NCI-H2107 treated with DMSO at 0.1 percent for 48 hours (cell line): ENCODE measurements at regions not wholly inside any gene's neighbourhood (a gene's known extent, or its start where the extent isn't known, plus 50 kb on each side); places are given as distances from the start of the nearest gene placed in this dataset.
"Not testable (repeated sequence)": the region's sequence is repeated elsewhere in the genome, so short reads cannot be mapped to it uniquely, and the experiment has no call there.

ENCODE experiments used
- DNase-seq: peaks from one replicate; lab custom pipeline; 2025; ENCODE audit not compliant: unreplicated experiment; lab: John Stamatoyannopoulos, UW

DNA sequence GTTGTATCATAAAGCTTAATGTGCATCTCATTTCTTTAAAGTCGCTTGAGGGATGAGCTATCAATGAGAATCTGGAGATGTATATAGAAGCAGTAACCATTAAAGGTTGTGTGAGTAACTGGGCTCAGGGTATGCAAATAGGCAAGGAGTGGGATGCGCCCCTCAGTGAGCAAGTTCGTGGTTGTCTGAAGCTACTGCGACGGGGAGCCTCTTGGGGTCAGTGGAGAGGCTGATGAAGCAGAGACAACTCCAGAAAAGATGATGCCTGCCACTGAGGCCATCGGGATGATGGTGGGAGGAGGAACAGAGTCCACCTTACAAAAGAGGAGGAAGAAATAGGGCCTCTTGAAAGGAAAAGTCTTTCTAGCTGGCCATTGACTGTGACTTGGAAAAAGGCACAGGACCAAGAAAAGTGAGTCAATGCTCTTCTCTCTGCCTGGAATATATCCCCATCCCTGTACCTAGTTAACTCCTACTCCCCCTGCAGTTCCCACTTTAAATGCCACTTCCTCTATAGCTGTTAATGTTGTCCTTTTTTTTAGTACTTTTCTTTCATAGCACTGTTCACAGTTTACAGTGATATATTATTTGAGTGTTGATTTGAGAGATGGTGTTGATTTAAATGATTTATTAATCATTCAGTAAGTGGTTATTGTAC, 51.4 kb upstream of the LSM6 start:
- DNase-seq, result no peak

GRCh38 chr4:146123231-146123630, 52.3 kb upstream of the LSM6 start:
- DNase-seq, result no peak

- no peak for DNase-seq
Measured at GRCh38 chr4:146122398-146122797, 53.1 kb upstream of the LSM6 start.

- DNase-seq, result no peak
Measured at GRCh38 chr4:146121757-146122156, 53.8 kb upstream of the LSM6 start.

GRCh38 chr4:146119845-146120404, 55.6 kb upstream of the LSM6 start:
- no peak for DNase-seq

GRCh38 chr4:146114066-146114465, 61.5 kb upstream of the LSM6 start:
- no peak for DNase-seq

- DNase-seq, result no peak
Measured at GRCh38 chr4:146113171-146113570, 62.3 kb upstream of the LSM6 start.

- no peak for DNase-seq
Measured at GRCh38 chr4:146112389-146112788, 63.1 kb upstream of the LSM6 start.

GRCh38 chr4:146110871-146111485, 64.5 kb upstream of the LSM6 start:
- no peak for DNase-seq

- DNase-seq, result no peak
Measured at GRCh38 chr4:146108756-146109155, 66.8 kb upstream of the LSM6 start.

GRCh38 chr4:146107587-146108240, 67.8 kb upstream of the LSM6 start:
- DNase-seq, result no peak

GRCh38 chr4:146105464-146105863, 70.1 kb upstream of the LSM6 start:
- DNase-seq, result no peak

- no peak for DNase-seq
Measured at GRCh38 chr4:146104541-146104940, 71.0 kb upstream of the LSM6 start.

DNA sequence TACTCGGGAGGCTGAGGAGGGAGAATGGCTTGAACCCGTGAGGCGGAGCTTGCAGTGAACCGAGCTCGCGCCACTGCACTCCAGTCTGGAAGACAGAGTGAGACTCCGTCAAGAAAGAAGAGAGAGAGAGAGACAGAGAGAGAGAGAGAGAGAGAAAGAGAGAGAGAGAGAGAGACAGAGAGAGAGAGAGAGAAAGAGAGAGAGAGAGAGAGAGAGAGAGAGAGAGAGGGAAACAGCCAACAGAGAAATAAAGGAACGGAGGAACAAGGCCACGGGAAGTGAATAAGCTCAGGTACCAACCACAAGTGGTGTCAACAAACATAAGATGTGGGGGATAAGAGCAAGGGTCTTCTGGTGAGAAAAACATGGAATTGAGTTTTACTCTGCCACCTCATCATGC, 71.5 kb upstream of the LSM6 start:
- DNase-seq, result not testable (repeated sequence)

- DNase-seq, result no peak
Measured at GRCh38 chr4:146099585-146099984, 75.9 kb upstream of the LSM6 start.

DNA sequence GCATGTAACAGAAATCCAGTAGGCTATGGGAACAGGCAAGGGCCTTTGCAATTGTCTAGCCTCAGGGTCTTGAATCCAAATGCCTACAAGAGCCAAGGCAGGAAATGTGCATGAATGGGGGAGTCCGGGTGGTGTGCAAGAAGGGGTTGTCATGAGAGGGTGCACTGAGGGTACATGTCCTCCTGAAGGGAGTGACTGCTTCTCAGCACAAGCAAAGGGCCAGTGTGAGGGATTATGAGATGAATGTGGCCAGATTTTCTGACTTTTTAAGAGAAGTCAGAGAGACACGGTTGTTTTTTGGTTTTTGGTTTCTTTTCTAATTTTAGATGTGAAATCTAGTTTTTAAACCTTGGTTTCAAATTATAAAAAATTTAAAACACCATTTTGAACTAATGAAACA, 76.5 kb upstream of the LSM6 start:
- DNase-seq, result no peak

DNA sequence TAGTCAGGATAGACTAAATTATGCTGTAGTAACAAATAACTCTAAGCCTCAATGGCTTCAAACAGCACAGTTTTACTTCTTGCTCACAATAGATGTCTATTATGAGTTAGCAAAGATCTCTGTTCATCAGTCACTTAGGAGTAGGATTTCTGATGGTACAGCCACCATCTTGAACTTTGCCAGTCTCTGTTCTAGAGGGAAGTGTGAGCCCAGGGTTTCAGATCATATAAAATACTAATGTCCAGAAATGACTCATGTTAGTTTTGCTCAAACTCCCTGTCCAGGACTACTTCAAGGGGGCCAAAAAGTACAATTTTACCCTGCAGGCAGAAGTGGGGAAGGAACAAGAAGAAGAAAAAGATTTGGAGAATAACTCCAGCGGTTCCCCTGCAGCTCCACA, 77.1 kb upstream of the LSM6 start:
- no peak for DNase-seq

DNA sequence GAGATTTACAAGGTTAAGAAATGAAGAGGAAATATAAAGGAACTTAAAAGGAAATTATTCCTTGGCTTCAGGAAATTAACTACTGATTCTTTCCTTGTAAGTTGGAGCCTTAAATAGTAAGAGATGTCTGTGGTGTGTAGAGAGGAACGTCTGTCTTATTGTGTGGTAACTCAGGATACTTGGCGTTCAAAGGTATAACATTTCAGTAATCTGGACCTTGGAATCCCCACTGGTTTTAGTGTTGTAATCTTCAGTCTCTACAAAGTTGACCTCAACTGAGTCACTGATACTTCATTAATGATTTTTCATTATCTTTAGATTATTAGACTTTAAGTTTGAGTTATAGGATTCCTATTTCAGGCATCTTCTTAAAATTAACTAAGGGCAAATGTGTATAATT, 79.1 kb upstream of the LSM6 start:
- no peak for DNase-seq

DNA sequence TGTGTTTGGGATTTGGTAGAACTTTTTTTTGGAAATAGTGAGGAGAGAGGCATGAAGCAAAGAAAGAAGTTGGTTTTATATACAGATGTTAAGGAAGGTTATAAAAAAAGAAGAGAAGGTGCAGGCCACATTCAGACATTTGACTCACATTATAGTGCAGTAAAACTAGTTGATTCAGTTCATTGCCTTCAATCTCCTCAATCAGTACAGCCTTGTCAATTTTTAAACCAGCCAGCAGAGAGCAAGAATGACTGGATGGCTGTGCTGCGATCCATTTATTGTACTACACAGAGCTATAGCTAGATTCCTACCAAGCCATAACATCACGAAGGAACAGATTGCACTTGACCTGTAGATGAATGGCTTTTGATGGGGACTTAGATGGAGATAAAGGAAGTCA, 79.7 kb upstream of the LSM6 start:
- no peak for DNase-seq

GRCh38 chr4:146095091-146095690, 80.3 kb upstream of the LSM6 start:
- peak; percentile 2 for DNase-seq

- DNase-seq, result no peak
Measured at GRCh38 chr4:146088690-146089089, 86.8 kb upstream of the LSM6 start.

GRCh38 chr4:146087856-146088255, 87.7 kb upstream of the LSM6 start:
- no peak for DNase-seq
